Fibroblast of gingiva (primary cell): ENCODE measurements at regions not wholly inside any gene's neighbourhood (a gene's known extent, or its start where the extent isn't known, plus 50 kb on each side); places are given as distances from the start of the nearest gene placed in this dataset.

Experiments used
- DNase-seq: peaks from one replicate; pipeline ENCODE4 v3.0.0-alpha.2; 2011; ENCODE audit warnings: low read depth

- no peak for DNase-seq
Measured at GRCh38 chr11:45597097-45597496, 68.3 kb downstream of the CHST1 start.

- DNase-seq, result no peak
Measured at GRCh38 chr11:45596571-45596970, 68.9 kb downstream of the CHST1 start.

- no peak for DNase-seq
Measured at GRCh38 chr11:45593992-45594391, 71.4 kb downstream of the CHST1 start.

DNA sequence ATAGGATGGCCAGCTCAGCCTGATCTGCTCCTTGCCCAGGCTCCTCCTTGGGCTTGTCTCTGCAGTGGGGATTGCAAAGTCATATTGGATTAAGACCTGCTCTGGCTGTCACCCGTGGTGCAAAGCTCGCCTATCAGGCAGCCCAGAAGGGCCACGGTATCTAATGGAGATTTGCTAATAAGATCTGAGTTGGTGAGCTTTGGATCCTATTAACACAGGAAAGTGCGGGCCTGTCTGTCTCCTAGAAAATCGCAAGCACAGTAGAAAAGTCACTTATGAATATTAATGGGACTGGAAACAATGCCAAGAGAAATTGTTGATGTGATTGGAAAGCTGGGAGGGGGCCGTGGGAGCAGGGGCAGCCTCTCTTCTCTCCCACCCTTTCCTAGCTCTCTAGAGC, 72.8 kb downstream of the CHST1 start:
- DNase-seq, result no peak

GRCh38 chr11:45590743-45591142, 74.7 kb downstream of the CHST1 start:
- no peak for DNase-seq

- DNase-seq, result no peak
Measured at GRCh38 chr11:45585205-45585604, 80.2 kb downstream of the CHST1 start.

DNA sequence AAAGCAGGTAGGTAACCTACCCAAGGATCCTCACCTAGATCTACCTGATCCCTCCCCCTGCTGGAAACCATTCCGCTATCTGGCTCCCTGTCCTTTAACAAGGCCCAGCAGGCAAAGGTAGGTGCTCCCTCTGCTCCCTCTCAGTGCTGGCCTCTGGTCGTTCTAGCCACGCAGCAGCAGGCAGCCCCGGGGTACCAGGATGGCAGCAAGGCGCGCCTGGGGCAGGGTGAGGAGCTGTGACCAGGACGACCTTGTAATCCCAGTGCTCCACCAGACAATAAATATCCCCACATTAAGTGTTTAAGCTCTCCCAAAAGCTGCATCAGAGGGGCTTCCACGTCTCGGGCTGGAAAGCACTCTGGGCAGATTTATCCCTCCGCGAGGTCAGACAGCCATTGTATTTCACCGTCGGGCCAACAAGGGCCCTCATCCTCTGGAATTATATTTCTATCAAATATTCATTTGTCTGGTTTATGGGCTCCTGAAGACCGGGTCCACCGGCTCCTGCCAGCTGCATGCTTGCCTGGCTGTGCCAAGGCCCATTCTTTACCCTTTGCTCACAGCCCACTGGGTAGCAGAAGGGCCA, 81.3 kb downstream of the CHST1 start:
- DNase-seq, result no peak

GRCh38 chr11:45580399-45580798, 85.0 kb downstream of the CHST1 start:
- no peak for DNase-seq

- DNase-seq, result no peak
Measured at GRCh38 chr11:45578316-45578715, 87.1 kb downstream of the CHST1 start.

- DNase-seq, result no peak
Measured at GRCh38 chr11:45577752-45578151, 87.7 kb downstream of the CHST1 start.

DNA sequence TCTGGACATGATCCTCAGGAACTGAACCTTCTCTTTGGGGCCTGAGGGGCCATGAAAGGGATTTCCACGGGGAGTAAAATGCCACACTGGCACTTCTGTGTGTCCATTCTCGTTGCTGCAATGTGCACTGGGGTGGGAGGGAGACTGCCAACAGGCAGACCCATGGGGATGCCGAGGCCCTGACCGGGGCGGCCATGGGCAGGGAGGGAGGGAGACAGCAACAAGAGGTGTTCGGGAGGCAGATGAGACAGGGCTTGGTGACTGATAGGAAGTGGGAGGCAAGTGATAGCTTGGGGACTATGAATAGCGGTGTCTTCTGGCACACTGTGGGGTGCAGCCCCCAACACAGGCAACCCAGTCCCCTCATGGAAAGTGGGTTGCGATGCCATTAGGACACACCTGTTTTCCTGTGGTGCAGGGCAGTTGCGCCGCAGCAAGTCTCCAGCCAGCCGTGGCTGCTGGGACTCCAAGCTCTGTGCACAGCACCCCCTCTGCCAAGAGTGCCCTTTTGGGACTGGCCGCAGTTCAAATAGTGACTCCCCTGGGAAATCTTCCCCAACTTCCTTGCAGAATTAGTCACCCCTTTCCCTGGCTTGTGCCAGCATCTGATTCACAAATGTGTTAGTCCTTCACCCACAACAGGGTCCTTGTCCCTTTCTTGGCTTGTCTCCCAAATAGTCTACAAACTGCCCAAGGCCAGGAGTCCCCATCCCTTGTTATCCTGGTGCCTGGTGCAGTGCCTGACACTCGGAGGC, 88.8 kb downstream of the CHST1 start:
- no peak for DNase-seq

DNA sequence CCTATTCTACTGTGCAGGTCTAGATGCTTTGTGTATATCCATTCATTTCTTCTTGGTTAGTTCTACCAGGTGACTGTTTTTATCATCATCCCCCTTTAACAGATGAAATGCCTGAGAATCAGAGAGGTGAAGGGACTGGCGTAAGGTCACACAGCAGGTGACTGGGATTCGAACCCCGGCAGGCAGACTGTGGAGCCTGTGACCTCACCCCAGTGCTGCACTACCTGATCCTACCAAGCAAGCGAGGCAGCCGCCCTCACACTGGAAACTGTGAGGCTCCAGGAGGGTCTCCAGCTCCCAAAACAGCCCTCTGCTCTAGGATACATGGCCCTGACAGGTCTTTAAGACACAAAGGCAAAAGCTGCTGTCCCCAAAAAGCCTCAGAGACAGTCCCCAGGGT, 91.7 kb downstream of the CHST1 start:
- no peak for DNase-seq

- DNase-seq, result no peak
Measured at GRCh38 chr11:45572354-45573123, 92.9 kb downstream of the CHST1 start.

DNA sequence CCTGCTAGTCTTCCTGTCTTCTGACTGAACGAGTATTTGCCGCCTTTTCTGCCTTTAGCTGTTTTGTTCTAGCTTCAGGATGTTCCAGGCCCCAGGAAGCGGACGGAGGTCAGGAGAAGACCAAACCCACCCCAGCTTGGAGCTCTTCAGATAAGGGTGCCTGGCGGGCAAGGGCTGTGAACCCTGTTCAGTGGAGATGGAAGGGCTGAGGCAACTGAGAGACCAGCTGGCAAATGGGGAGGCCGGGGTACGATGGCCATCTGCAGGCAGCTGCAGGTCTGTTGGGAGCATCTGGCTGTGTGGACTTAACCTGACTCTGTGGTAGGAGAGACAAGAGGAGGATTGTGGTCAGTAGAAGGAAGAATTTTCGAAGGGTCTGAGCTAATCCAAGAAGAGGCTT, 95.6 kb downstream of the CHST1 start:
- DNase-seq, result no peak

DNA sequence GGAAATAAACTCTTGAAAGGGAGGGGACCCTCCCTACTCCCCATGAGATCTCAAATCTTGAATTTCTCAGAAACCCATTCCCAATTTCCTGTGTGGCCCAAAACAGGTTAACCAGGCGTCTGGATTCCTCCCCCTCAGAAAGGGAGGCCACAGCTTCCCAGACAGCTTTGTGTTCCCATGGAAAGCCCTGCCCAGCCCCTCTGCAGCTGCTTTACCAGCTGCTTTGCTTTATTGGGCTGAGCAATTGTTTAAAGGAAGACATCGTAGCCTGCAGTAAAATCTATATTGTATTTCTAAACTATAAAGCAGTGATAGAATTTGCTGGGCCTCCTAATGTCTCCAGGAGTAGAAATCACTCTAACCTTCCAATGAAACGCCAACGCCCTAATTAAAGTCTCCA, 97.4 kb downstream of the CHST1 start:
- no peak for DNase-seq

DNA sequence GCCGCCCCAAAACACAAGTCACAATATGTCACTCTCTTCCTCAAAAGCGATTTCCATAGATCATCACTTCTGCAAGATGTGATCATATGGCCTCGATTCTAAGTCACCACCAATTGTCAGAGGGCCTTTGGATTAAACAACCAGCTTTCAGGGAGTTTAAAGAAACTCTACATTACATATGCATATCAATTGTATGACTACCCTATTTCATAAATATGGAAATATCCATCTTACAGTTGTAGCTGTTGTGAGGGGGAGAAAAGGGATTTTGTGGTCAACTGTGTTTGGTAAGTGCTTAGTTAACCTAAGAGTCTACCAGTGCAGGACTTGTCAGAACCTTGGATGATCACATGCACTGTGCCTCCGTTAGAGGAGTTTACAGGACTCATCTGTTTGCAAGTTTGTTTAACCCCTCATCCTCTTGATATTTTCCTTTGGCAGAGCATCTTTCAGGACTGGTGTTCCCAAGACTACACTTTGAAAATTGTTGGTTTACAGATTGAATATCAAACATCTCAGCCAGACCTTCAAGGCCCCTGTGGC, 99.9 kb downstream of the CHST1 start:
- DNase-seq, result no peak

- no peak for DNase-seq
Measured at GRCh38 chr11:45563810-45564209, 101.6 kb downstream of the CHST1 start.

DNA sequence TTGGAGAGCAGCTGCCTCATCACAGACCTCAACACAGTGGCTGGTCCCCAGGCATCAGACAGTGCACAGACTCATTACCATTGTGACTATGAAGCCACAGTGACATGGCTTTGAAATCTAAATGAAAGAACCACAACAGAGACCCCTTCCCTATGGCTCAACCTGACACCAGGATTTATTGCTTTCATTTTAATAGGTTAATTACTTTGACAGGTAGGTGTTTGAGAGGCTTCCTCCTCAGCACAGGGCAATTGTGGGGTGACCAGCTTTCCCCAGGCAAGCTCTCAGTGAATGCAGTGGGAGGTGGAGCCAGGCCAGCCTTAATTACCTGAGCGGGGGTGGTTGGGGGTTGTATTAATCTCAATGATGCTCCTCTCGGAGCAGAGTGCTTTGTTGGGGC, 102.3 kb downstream of the CHST1 start:
- no peak for DNase-seq

- no peak for DNase-seq
Measured at GRCh38 chr11:45560913-45561281, 104.5 kb downstream of the CHST1 start.

DNA sequence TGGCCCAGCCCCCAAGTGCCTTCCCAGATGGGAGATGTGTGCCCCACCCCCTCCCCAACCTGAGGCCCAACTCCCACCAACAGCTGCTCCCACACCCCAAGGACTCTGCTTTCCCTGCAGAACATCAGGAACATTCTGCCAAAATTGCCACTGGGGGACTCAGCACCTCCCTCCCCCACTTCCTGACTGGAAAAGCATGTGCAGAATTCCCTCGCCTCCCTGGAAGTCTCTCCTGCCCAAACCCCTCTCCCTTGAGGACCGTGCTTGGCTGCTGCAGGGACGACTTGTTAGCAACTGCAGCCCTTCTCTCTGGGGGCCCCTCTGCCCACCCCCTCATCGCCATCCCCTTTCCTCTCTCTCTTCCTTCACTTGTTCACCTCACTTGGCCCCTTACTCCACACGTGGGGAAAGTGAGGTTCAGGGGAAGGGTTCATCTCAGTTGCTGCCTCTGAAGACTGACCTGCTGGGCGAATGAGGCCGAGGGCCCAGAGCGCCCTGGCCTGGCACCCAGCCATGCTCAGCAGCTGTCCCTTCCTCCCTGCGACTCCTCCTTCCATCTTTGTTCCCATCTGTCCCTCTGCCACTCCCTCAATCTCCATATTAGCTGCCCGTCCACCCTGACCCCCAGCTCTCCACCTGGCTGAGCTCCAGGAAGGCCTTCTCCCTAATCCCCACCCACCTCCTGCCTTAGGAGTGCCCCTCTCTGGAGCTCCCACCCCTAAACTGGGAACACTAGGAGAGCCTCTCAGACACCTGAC, 105.1 kb downstream of the CHST1 start:
- DNase-seq, result no peak

- DNase-seq, result peak; percentile 7
Measured at GRCh38 chr11:45556851-45557707, 108.3 kb downstream of the CHST1 start.
